ENCODE measurements at regions not wholly inside any gene's neighbourhood (a gene's known extent, or its start where the extent isn't known, plus 50 kb on each side); places are given as distances from the start of the nearest gene placed in this dataset.

GRCh38 chr6:15121977-15122550 is 123.8 kb upstream of the JARID2 start (continued):
- TF ChIP-seq CEBPB (IDR thresholded peaks at IDR 0.05; ENCODE audit: borderline replicate concordance in 1 of 2, low read depth in 2 of 2, low read length in 2 of 2) (no peak), BHLHE40 (IDR thresholded peaks at IDR 0.05; ENCODE audit: borderline replicate concordance in 1 of 2, low read depth in 2 of 2, low read length in 1 of 2) (no peak), EZH2 (IDR thresholded peaks at IDR 0.05; ENCODE audit: borderline replicate concordance, control insufficient read depth, low read depth, low read length) (no peak)

- Histone ChIP-seq H3K9ac (ENCODE audit: control insufficient read depth, insufficient read depth, low read length) (no peak overlapping the region), H4K20me1 (ENCODE audit: control insufficient read depth, insufficient read depth) (no peaks in the 10 kb centered on the region), H2AFZ (ENCODE audit: control insufficient read depth, low read depth, low read length) (0 out of 2 replicates have a peak overlapping the region, but pooled peaks have one; percentile 7), H3K4me2 (ENCODE audit: control insufficient read depth, insufficient read depth) (peak overlapping the region; percentile 48; the same call in 1 of the 2 replicates), H3K4me1 (ENCODE audit: control insufficient read depth, insufficient read depth, low read length) (peaks cover 6% of the 10 kb centered on the region; the same call in 1 of the 2 replicates), H3K36me3 (ENCODE audit: control insufficient read depth in 2 of 2, insufficient read depth in 2 of 2, low read length in 1 of 2) (no peaks in the 10 kb centered on the region), H3K79me2 (ENCODE audit: control insufficient read depth, insufficient read depth, low read length) (no peaks in the 10 kb centered on the region), H3K4me3 (no peak overlapping the region), H3K27ac (ENCODE audit: control insufficient read depth, insufficient read depth) (no peak overlapping the region), H3K9me3 (replicated peaks; ENCODE audit: control insufficient read depth, insufficient read depth, low read length) (no peaks in the 10 kb centered on the region), H3K27me3 (replicated peaks in 1 of 2; ENCODE audit: control insufficient read depth in 2 of 2, insufficient read depth in 2 of 2, low read length in 1 of 2) (no peaks in the 10 kb centered on the region)
- no TSS peak for BruUV-seq (replicated peaks)
- no peak for FAIRE-seq
- CTCF ChIA-PET: no interaction called here
- RAD21 ChIA-PET (ENCODE audit: unreplicated experiment): no interaction called here
- TF ChIP-seq RBBP5 (conservative IDR thresholded peaks at IDR 0.05) (no peak), EED (IDR thresholded peaks at IDR 0.05; ENCODE audit: low read depth) (0 out of 2 replicates have a peak, but pooled peaks have one; percentile 22)
- 13% methylated on average over 4 of the region's 4 CpGs for WGBS (ENCODE audit: insufficient coverage, insufficient replicate concordance, low lambda C conversion rate, missing lambda C conversion rate)
- intact Hi-C loops (cut with micrococcal nuclease; ENCODE audit: unreplicated experiment) (no loop called here), in situ Hi-C loops (cut with MboI) (no loop called here)
- SMC1A ChIA-PET (ENCODE audit: uncharacterized antibody, unreplicated experiment): interaction anchor here (0.9 to 1.5 kb wide), 4 partner anchors 9 to 61 kb away, joined by 3 to 5 read pairs (median 4); no protein-coding TSS in a partner anchor
- ATAC-seq: peak; percentile 40
- DNase-seq (ENCODE audit: low read depth, low spot score): no peak
- POLR2A ChIA-PET: interaction anchor here (0.6 kb wide), 1 partner anchor 49 kb away, joined by 6 read pairs; no protein-coding TSS in a partner anchor
Observed at GRCh38 chr6:15129887-15130286, 116.0 kb upstream of the JARID2 start.

Measured in GM12878 (cell line).